RWPE2 (cell line): ENCODE measurements at regions not wholly inside any gene's neighbourhood (a gene's known extent, or its start where the extent isn't known, plus 50 kb on each side); places are given as distances from the start of the nearest gene placed in this dataset.

ENCODE experiments used
- ATAC-seq: fragments of 200-7000 bp; cut with Tn5 transposase; 3 replicates; pipeline ENCODE4 v1.9.1; 2021; ENCODE audit warnings: low read depth
- DNase-seq: peaks from one replicate; pipeline ENCODE4 v3.0.0-alpha.2; 2020; ENCODE audit warnings: low spot score
- H3K27ac ChIP-seq: fragments of 450-650 bp; 2 replicates; pipeline ENCODE4 v1.5.1; 2017; ENCODE audit warnings: mild to moderate bottlenecking; ENCODE audit not compliant: poor library complexity, severe bottlenecking
- H3K27me3 ChIP-seq: fragments of 250-450 bp; sonication (Bioruptor Pico); 2 replicates; pipeline ENCODE4 v1.5.1; 2021; ENCODE audit warnings: mild to moderate bottlenecking, moderate library complexity; ENCODE audit not compliant: insufficient read depth, poor library complexity, severe bottlenecking
- H3K36me3 ChIP-seq: fragments of 250-450 bp; sonication (Bioruptor Pico); 2 replicates; pipeline ENCODE4 v1.5.1; 2020; ENCODE audit warnings: low read depth, mild to moderate bottlenecking, moderate library complexity
- H3K4me1 ChIP-seq: fragments of 250-450 bp; sonication (Bioruptor Pico); 2 replicates; pipeline ENCODE4 v1.5.1; 2021; ENCODE audit warnings: mild to moderate bottlenecking, moderate library complexity; ENCODE audit not compliant: insufficient read depth, poor library complexity, severe bottlenecking
- H3K4me3 ChIP-seq: fragments of 250-450 bp; sonication (Bioruptor Pico); 2 replicates; pipeline ENCODE4 v1.5.1; 2021; ENCODE audit warnings: mild to moderate bottlenecking, moderate library complexity; ENCODE audit not compliant: severe bottlenecking
- H3K9me3 ChIP-seq: fragments of 250-450 bp; sonication (Bioruptor Pico); 2 replicates; pipeline ENCODE4 v1.5.1; 2021; ENCODE audit warnings: mild to moderate bottlenecking, moderate library complexity; ENCODE audit not compliant: severe bottlenecking
- TF ChIP-seq, protein P1 (sequence below): fragments of 450-650 bp; IDR thresholded peaks from one replicate; pipeline ENCODE4 v1.5.1; 2017; ENCODE audit warnings: mild to moderate bottlenecking, moderate library complexity; ENCODE audit not compliant: poor library complexity, severe bottlenecking

DNA sequence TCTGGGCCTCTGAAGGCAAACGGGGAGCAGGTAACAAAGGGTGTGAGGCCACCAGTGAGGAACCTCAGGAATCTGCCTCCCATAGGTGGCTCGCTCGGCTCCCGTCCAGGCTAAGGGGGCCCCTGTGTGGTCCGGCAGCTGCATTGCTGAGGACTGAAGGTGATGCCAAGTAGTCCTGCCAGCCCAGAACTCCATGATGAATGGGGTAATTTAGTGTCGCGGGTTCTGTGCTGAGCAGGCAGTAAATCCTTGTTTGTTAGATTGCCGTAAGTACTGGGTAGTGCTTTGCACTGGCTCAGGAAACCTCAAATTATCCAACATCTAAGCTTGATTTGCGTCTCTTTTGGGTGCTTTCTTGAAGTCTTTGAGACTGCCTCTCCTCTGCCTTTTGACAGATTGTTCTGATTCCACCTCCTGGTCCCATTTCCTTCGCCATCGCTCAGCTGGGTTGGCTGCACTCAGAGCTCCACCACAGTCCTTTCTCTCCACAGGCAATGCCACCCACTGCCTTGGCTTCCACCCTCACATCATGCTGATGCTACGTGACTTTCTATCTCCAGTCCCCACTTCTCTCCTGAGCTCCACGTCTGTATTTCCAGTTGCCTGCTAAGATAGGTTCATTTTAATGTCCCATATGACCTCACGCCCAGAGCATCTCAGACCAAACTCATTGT lies 392.0 kb downstream of the FUT8 start:
- H3K4me3 ChIP-seq, result no peak overlapping the region
- ATAC-seq (no peak), DNase-seq (no peak)
- H3K4me1 ChIP-seq, result no peaks in the 10 kb centered on the region
- H3K9me3 ChIP-seq, result peaks cover 5% of the 10 kb centered on the region
- no peaks in the 10 kb centered on the region for H3K36me3 ChIP-seq
- no peak overlapping the region for H3K27ac ChIP-seq
- peaks cover 6% of the 10 kb centered on the region for H3K27me3 ChIP-seq
- TF ChIP-seq, protein P1, sequence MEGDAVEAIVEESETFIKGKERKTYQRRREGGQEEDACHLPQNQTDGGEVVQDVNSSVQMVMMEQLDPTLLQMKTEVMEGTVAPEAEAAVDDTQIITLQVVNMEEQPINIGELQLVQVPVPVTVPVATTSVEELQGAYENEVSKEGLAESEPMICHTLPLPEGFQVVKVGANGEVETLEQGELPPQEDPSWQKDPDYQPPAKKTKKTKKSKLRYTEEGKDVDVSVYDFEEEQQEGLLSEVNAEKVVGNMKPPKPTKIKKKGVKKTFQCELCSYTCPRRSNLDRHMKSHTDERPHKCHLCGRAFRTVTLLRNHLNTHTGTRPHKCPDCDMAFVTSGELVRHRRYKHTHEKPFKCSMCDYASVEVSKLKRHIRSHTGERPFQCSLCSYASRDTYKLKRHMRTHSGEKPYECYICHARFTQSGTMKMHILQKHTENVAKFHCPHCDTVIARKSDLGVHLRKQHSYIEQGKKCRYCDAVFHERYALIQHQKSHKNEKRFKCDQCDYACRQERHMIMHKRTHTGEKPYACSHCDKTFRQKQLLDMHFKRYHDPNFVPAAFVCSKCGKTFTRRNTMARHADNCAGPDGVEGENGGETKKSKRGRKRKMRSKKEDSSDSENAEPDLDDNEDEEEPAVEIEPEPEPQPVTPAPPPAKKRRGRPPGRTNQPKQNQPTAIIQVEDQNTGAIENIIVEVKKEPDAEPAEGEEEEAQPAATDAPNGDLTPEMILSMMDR, result no peak

- Histone ChIP-seq H3K27me3 (peaks cover 6% of the 10 kb centered on the region), H3K4me1 (no peaks in the 10 kb centered on the region), H3K4me3 (no peak overlapping the region), H3K9me3 (peaks cover 5% of the 10 kb centered on the region), H3K27ac (no peak overlapping the region), H3K36me3 (no peaks in the 10 kb centered on the region)
- TF ChIP-seq, protein P1, result no peak
- ATAC-seq (no peak), DNase-seq (no peak)
Measured at GRCh38 chr14:65805113-65805473, 392.6 kb downstream of the FUT8 start.

DNA sequence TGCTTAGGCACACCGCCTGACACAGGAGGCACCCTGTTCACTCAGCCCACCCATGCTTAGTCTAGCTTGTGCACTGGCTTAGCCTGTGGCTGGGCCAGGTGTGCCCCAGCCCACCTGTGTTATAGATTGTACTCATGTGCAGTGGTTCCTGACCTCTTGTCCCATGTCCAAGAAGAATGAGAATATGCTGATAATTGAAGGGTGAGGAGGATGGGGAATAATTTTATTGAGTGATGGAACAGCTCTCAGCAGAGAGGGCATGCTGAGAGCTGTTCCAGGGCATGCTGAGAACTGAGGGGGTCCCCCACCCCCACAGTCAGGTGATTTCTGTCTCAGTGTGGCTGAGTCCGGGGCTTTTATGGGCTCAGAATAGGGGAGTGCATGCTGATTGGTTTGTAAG lies 395.9 kb downstream of the FUT8 start:
- no peak for ATAC-seq
- Histone ChIP-seq H3K4me1 (no peaks in the 10 kb centered on the region), H3K9me3 (peaks cover 5% of the 10 kb centered on the region), H3K4me3 (no peak overlapping the region), H3K36me3 (no peaks in the 10 kb centered on the region), H3K27ac (no peak overlapping the region), H3K27me3 (peaks cover 6% of the 10 kb centered on the region)
- TF ChIP-seq, protein P1, result no peak
- DNase-seq, result no peak

GRCh38 chr14:65810322-65810721 lies 397.8 kb downstream of the FUT8 start:
- Histone ChIP-seq H3K4me3 (no peak overlapping the region), H3K9me3 (peaks cover 5% of the 10 kb centered on the region), H3K27me3 (no peaks in the 10 kb centered on the region), H3K4me1 (no peaks in the 10 kb centered on the region), H3K36me3 (no peaks in the 10 kb centered on the region), H3K27ac (no peak overlapping the region)
- DNase-seq (no peak), ATAC-seq (no peak)
- TF ChIP-seq, protein P1, result no peak

DNA sequence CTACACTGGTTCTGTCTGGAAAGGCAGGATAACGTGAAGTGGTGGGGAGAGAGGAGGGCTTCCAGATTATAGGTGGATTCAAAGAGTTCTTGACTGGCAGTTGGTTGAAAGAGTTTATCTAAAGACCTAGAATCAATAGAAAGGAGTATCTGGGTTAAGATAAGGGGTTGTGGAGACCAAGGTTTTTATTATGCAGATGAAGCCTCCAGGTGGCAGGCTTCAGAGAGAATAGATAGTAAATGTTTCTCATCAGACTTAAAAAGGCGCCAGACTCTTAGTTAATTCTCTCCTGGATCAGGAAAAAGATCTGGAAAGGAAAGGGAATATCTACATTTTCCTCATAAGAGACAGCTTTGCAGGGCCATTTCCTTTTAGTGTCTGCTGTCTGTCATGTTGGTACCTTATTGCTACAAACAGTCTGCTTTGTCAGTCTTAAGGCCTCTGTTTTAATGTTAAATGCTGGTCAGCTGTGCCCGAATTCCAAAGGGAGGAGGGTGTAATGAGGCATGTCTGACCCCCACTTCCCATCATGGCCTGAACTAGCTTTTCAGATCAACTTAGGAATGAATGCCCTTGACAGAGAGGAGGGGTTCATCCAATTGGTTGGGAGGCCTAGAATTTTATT lies 401.3 kb downstream of the FUT8 start:
- Histone ChIP-seq H3K4me3 (no peak overlapping the region), H3K9me3 (no peaks in the 10 kb centered on the region), H3K27ac (no peak overlapping the region), H3K4me1 (no peaks in the 10 kb centered on the region), H3K27me3 (no peaks in the 10 kb centered on the region), H3K36me3 (no peaks in the 10 kb centered on the region)
- ATAC-seq (no peak), DNase-seq (no peak)
- TF ChIP-seq, protein P1, result no peak
